Loucy (cell line): ENCODE measurements at regions not wholly inside any gene's neighbourhood (a gene's known extent, or its start where the extent isn't known, plus 50 kb on each side); places are given as distances from the start of the nearest gene placed in this dataset.

ENCODE experiments used
- H2AFZ ChIP-seq: fragments of 200-600 bp; sonication (generic); 2 replicates; pipeline ENCODE4 v1.6.0; 2016; ENCODE audit warnings: antibody characterized with exemption, mild to moderate bottlenecking, low read length, moderate library complexity
- H3F3A ChIP-seq: fragments of 200-600 bp; 2 replicates; pipeline ENCODE4 v1.6.0; 2016; ENCODE audit warnings: antibody characterized with exemption, low read depth, mild to moderate bottlenecking
- H3K27me3 ChIP-seq: fragments of 200-600 bp; sonication (generic); 2 replicates; pipeline ENCODE4 v1.6.1; 2014; ENCODE audit warnings: low read length, mild to moderate bottlenecking; ENCODE audit not compliant: insufficient read depth, poor library complexity, severe bottlenecking
- H3K36me3 ChIP-seq: fragments of 200-600 bp; sonication (generic); 2 replicates; pipeline ENCODE4 v1.6.1; 2016; ENCODE audit warnings: low read length; ENCODE audit not compliant: insufficient read depth
- H3K4me1 ChIP-seq: fragments of 200-600 bp; sonication (generic); 2 replicates; pipeline ENCODE4 v1.5.1; 2014; ENCODE audit warnings: low read length, mild to moderate bottlenecking; ENCODE audit not compliant: insufficient read depth, poor library complexity, severe bottlenecking
- H3K4me2 ChIP-seq: fragments of 200-600 bp; sonication (generic); 2 replicates; pipeline ENCODE4 v1.6.0; 2014; ENCODE audit warnings: antibody characterized with exemption, low read length, low read depth, mild to moderate bottlenecking; ENCODE audit not compliant: poor library complexity, severe bottlenecking
- H3K4me3 ChIP-seq: fragments of 200-600 bp; sonication (generic); 2 replicates; pipeline ENCODE4 v1.5.1; 2014; ENCODE audit warnings: low read length, mild to moderate bottlenecking, mixed read lengths; ENCODE audit not compliant: poor library complexity, severe bottlenecking
- H3K79me2 ChIP-seq: fragments of 200-600 bp; sonication (generic); 2 replicates; pipeline ENCODE4 v1.6.1; 2014; ENCODE audit warnings: low read length; ENCODE audit not compliant: insufficient read depth
- H3K9ac ChIP-seq: fragments of 200-600 bp; sonication (generic); 2 replicates; pipeline ENCODE4 v1.6.0; 2014; ENCODE audit warnings: mild to moderate bottlenecking, low read depth, low read length, moderate library complexity; ENCODE audit not compliant: poor library complexity, severe bottlenecking
- H3K9me2 ChIP-seq: fragments of 200-600 bp; sonication (generic); replicated peaks from 2 replicates; pipeline ENCODE4 v1.6.1; 2016; ENCODE audit warnings: low read depth, low read length, mixed read lengths
- H3K9me3 ChIP-seq: fragments of 200-600 bp; sonication (generic); 2 replicates; pipeline ENCODE4 v1.6.1; 2014; ENCODE audit warnings: mild to moderate bottlenecking, antibody characterized with exemption, low read length, low read depth; ENCODE audit not compliant: insufficient read depth
- H4K20me1 ChIP-seq: fragments of 200-600 bp; sonication (generic); 2 replicates; pipeline ENCODE4 v1.6.0; 2014; ENCODE audit warnings: antibody characterized with exemption, low read length, mild to moderate bottlenecking; ENCODE audit not compliant: insufficient read depth, poor library complexity, severe bottlenecking
- CTCF ChIP-seq: fragments of 200-600 bp; sonication (generic); conservative IDR thresholded peaks from 2 replicates; pipeline ENCODE4 v1.5.1; 2014; ENCODE audit warnings: mild to moderate bottlenecking, antibody characterized with exemption, low read length
- EZH2phosphoT487 ChIP-seq: fragments of 200-600 bp; IDR thresholded peaks from 2 replicates; pipeline ENCODE4 v1.6.1; 2018; ENCODE audit warnings: antibody characterized with exemption, mild to moderate bottlenecking, moderate library complexity, borderline replicate concordance

GRCh38 chr5:124342027-124342471, 404.4 kb downstream of the ZNF608 start:
- no peaks in the 10 kb centered on the region for H3K27me3 ChIP-seq

GRCh38 chr5:124341066-124341858, 405.2 kb downstream of the ZNF608 start:
- Histone ChIP-seq H3K9me2 (no peaks in the 10 kb centered on the region), H2AFZ (no peak overlapping the region)
- TF ChIP-seq EZH2phosphoT487 (no peak), CTCF (no peak)

More at GRCh38 chr5:124342027-124342471, 404.4 kb downstream of the ZNF608 start:
- Histone ChIP-seq H3K4me1 (no peaks in the 10 kb centered on the region), H3K9me3 (no peaks in the 10 kb centered on the region), H3K4me3 (no peak overlapping the region), H3K4me2 (no peak overlapping the region), H2AFZ (no peak overlapping the region), H4K20me1 (no peaks in the 10 kb centered on the region), H3K79me2 (no peaks in the 10 kb centered on the region), H3K36me3 (no peaks in the 10 kb centered on the region), H3K9me2 (no peaks in the 10 kb centered on the region), H3K9ac (no peak overlapping the region), H3F3A (no peaks in the 10 kb centered on the region)
- TF ChIP-seq CTCF (no peak), EZH2phosphoT487 (no peak)

GRCh38 chr5:124337996-124338395, 408.4 kb downstream of the ZNF608 start:
- Histone ChIP-seq H3K36me3 (no peaks in the 10 kb centered on the region), H3K79me2 (no peaks in the 10 kb centered on the region), H3K4me3 (no peak overlapping the region), H3K9ac (no peak overlapping the region), H3K4me2 (no peak overlapping the region), H4K20me1 (no peaks in the 10 kb centered on the region), H2AFZ (no peak overlapping the region), H3K4me1 (no peaks in the 10 kb centered on the region), H3K9me3 (no peaks in the 10 kb centered on the region), H3K27me3 (no peaks in the 10 kb centered on the region), H3K9me2 (no peaks in the 10 kb centered on the region), H3F3A (no peaks in the 10 kb centered on the region)
- no peak for TF ChIP-seq CTCF
- no peak for TF ChIP-seq EZH2phosphoT487

More at GRCh38 chr5:124341066-124341858, 405.2 kb downstream of the ZNF608 start:
- no peaks in the 10 kb centered on the region for H3K27me3 ChIP-seq
- no peak overlapping the region for H3K4me3 ChIP-seq
- H3K4me2 ChIP-seq = no peak overlapping the region
- no peaks in the 10 kb centered on the region for H4K20me1 ChIP-seq
- H3K79me2 ChIP-seq = no peaks in the 10 kb centered on the region
- H3F3A ChIP-seq = no peaks in the 10 kb centered on the region
- no peak overlapping the region for H3K9ac ChIP-seq
- H3K4me1 ChIP-seq = no peaks in the 10 kb centered on the region
- no peaks in the 10 kb centered on the region for H3K9me3 ChIP-seq
- H3K36me3 ChIP-seq = no peaks in the 10 kb centered on the region
